ENCODE measurements at regions not wholly inside any gene's neighbourhood (a gene's known extent, or its start where the extent isn't known, plus 50 kb on each side); places are given as distances from the start of the nearest gene placed in this dataset.

DNA sequence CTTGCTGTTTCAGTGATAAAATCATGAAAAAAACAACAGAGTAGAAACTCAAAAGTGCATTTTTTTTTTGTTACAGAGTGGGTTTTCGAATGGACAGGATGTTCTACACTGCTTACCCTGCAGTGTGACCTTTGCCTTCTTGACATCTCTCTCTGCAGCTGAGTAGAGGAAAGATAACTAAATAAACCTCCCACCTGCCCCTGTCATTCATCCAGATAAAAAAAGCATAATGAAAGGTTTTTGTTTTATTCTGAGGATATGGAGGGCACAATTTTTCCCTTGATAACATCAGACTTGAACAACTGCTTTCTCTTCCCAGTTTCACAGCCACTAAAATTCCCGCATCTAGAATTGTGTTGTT lies 193.6 kb upstream of the FOXQ1 start:
- no peak for TF ChIP-seq POU2F2 (IDR thresholded peaks at IDR 0.05; ENCODE audit: low read depth, low read length)
- TF ChIP-seq POLR2A (IDR thresholded peaks at IDR 0.05; ENCODE audit: low read depth, low read length): no peak
- no peak for TF ChIP-seq PAX5 (IDR thresholded peaks at IDR 0.05; ENCODE audit: insufficient read depth, low read length, severe bottlenecking)
- no peak for TF ChIP-seq POLR2AphosphoS5 (IDR thresholded peaks at IDR 0.05; ENCODE audit: low read depth, low read length)
- TF ChIP-seq TAF1 (IDR thresholded peaks at IDR 0.05; ENCODE audit: low read depth, low read length): no peak
- no peak for TF ChIP-seq SPI1 (IDR thresholded peaks at IDR 0.05; ENCODE audit: low read depth, low read length)
